HepG2 (cell line): ENCODE measurements at regions not wholly inside any gene's neighbourhood (a gene's known extent, or its start where the extent isn't known, plus 50 kb on each side); places are given as distances from the start of the nearest gene placed in this dataset.

Experiments
- ATAC-seq: fragments of 200-7000 bp; cut with Tn5 transposase; 3 replicates; pipeline ENCODE4 v1.9.1; 2020; ENCODE audit warnings: mild to moderate bottlenecking, moderate library complexity
- BruUV-seq: library from RNA; stranded (reverse); fragments of 400-500 nt; replicated peaks from 2 replicates; lab custom pipeline; 2021; lab: Mats Ljungman, UMichigan
- CTCF ChIA-PET: fragments of 300-600 bp; formaldehyde crosslinking; extraction: SDS; loops from one replicate; lab custom pipeline; 2021; ENCODE audit warnings: low total read pairs, inconsistent platforms, low intra/inter-chr PET ratio; lab: Yijun Ruan, JAX
- POLR2A ChIA-PET: fragments of 350-600 bp; sonication (Branson Sonifier 250); formaldehyde crosslinking; loops from one replicate; lab custom pipeline; 2020; ENCODE audit warnings: antibody characterized with exemption, inconsistent platforms; lab: Yijun Ruan, JAX
- DNase-seq: peaks from one replicate; pipeline ENCODE4 v3.0.0-alpha.2; 2015; ENCODE audit warnings: low spot score
- FAIRE-seq: peaks from 3 replicates; lab custom pipeline; 2011; peaks lifted over from hg19 to GRCh38; lab: Jason Lieb, UNC
- H2AFZ ChIP-seq: one replicate; pipeline ENCODE4 v1.6.1; 2011; ENCODE audit warnings: low read length, inconsistent platforms
- H3K27ac ChIP-seq: fragments of 300-600 bp; 3 replicates; pipeline ENCODE4 v1.8.0; 2011; ENCODE audit warnings: mixed run types, mild to moderate bottlenecking, mixed read lengths, low read length, inconsistent platforms; ENCODE audit not compliant: insufficient read depth; ENCODE audit errors: extremely low read length
- H3K27me3 ChIP-seq, 2 experiments: fragments of 200-600 bp in 1 of 2; 2 replicates in 1 of 2; 3 replicates in 1 of 2; pipeline versions ENCODE4 v1.6.0 to v1.8.0; 2011; ENCODE audit warnings: low read length in 2 of 2, mild to moderate bottlenecking in 2 of 2, moderate library complexity in 2 of 2, inconsistent platforms in 1 of 2; ENCODE audit not compliant: insufficient read depth in 2 of 2, control insufficient read depth in 1 of 2
- H3K36me3 ChIP-seq, 2 experiments: fragments of 200-600 bp in 1 of 2; replicated peaks in 1 of 2; 2 replicates in 1 of 2; 3 replicates in 1 of 2; pipeline versions ENCODE4 v1.5.1 to v1.8.0; 2011; ENCODE audit warnings: low read length in 2 of 2, inconsistent platforms in 1 of 2; ENCODE audit not compliant: insufficient read depth in 2 of 2, control insufficient read depth in 1 of 2
- H3K4me1 ChIP-seq: 2 replicates; pipeline ENCODE4 v1.5.1; 2012; ENCODE audit warnings: low read length, inconsistent platforms; ENCODE audit not compliant: insufficient read depth
- H3K4me2 ChIP-seq: 2 replicates; pipeline ENCODE4 v1.6.0; 2011; ENCODE audit warnings: low read depth, low read length, inconsistent platforms
- H3K4me3 ChIP-seq, 3 experiments: fragments of 200-600 bp in 1 of 3; sonication (generic), shearing (Covaris generic) in 1 of 3; replicated peaks in 1 of 3; 2 replicates each; pipeline ENCODE4 v1.5.1; 2011 to 2016; ENCODE audit warnings: low read length in 3 of 3, inconsistent platforms in 2 of 3, low read depth in 2 of 3, mild to moderate bottlenecking in 2 of 3, control low read depth in 1 of 3, mixed read lengths in 1 of 3; ENCODE audit not compliant: insufficient read depth in 1 of 3
- H3K79me2 ChIP-seq: one replicate; pipeline ENCODE4 v1.6.1; 2011; ENCODE audit warnings: low read length, inconsistent platforms; ENCODE audit not compliant: insufficient read depth
- H3K9ac ChIP-seq: 2 replicates; pipeline ENCODE4 v1.6.0; 2011; ENCODE audit warnings: mild to moderate bottlenecking, low read depth, low read length, inconsistent platforms; ENCODE audit not compliant: insufficient read depth
- H3K9me3 ChIP-seq: 2 replicates; pipeline ENCODE4 v1.5.1; 2012; ENCODE audit warnings: mild to moderate bottlenecking, low read length
- H4K20me1 ChIP-seq: 2 replicates; pipeline ENCODE4 v1.6.0; 2011; ENCODE audit warnings: inconsistent platforms, mild to moderate bottlenecking, low read length, moderate library complexity; ENCODE audit not compliant: insufficient read depth
- CEBPB ChIP-seq: IDR thresholded peaks from 2 replicates; pipeline ENCODE4 v1.6.1; 2011; ENCODE audit warnings: low read depth, low read length, improper control_type of control experiment, borderline replicate concordance
- CREM ChIP-seq, 2 experiments: sonication (generic) in 1 of 2; formaldehyde crosslinking in 1 of 2; IDR thresholded peaks; 2 replicates each; pipeline versions ENCODE4 v1.4.0 to v1.6.1; 2016 to 2020; ENCODE audit warnings: antibody characterized with exemption in 1 of 2, mild to moderate bottlenecking in 1 of 2, missing genetic modification reagents in 1 of 2
- GLI4 ChIP-seq: sonication (generic); formaldehyde crosslinking; IDR thresholded peaks from 2 replicates; pipeline ENCODE4 v1.5.1; 2020; ENCODE audit warnings: missing genetic modification reagents, mild to moderate bottlenecking, moderate library complexity, borderline replicate concordance
- KLF6 ChIP-seq: IDR thresholded peaks from 2 replicates; pipeline ENCODE4 v1.8.0; 2016; ENCODE audit warnings: missing biosample characterization, missing genetic modification reagents
- MYC ChIP-seq: sonication (generic); formaldehyde crosslinking; IDR thresholded peaks from 2 replicates; pipeline ENCODE4 v1.9.0; 2021; ENCODE audit warnings: missing genetic modification reagents, borderline replicate concordance
- ZBTB1 ChIP-seq: sonication (generic); formaldehyde crosslinking; IDR thresholded peaks from 2 replicates; pipeline ENCODE4 v1.4.0; 2020; ENCODE audit warnings: missing genetic modification reagents, borderline replicate concordance
- ZBTB38 ChIP-seq: sonication (generic); formaldehyde crosslinking; IDR thresholded peaks from 2 replicates; pipeline ENCODE4 v1.5.1; 2020; ENCODE audit warnings: mild to moderate bottlenecking, missing genetic modification reagents
- ZMYM2 ChIP-seq: sonication (generic); formaldehyde crosslinking; IDR thresholded peaks from 2 replicates; pipeline ENCODE4 v1.8.0; 2022; ENCODE audit warnings: mild to moderate bottlenecking, missing genetic modification reagents
- ZSCAN25 ChIP-seq: sonication (generic); formaldehyde crosslinking; IDR thresholded peaks from 2 replicates; pipeline ENCODE4 v1.8.0; 2022; ENCODE audit warnings: mild to moderate bottlenecking, missing genetic modification reagents
- whole genome bisulfite sequencing: methylation state at CpG from one replicate; pipeline ENCODE4 v1.1.6; 2017; ENCODE audit warnings: low lambda C conversion rate; 5-methylcytosine and 5-hydroxymethylcytosine counted together
- in situ Hi-C: cut with HindIII; loops from 2 replicates; pipeline ENCODE4 v1.10.0; 2017; ENCODE audit warnings: low pct_unique_long_range_greater_than_20kb; ENCODE audit not compliant: extremely low pct_ligation_motif_present
- intact Hi-C: fragments of 100-400 bp; cut with micrococcal nuclease; formaldehyde crosslinking; loops from one replicate; pipeline ENCODE4 v1.10.0; 2022; ENCODE audit not compliant: unreplicated experiment
- TF ChIP-seq, protein P1 (sequence below): IDR thresholded peaks from 2 replicates; pipeline ENCODE4 v1.6.1; 2016; ENCODE audit warnings: mild to moderate bottlenecking, missing biosample characterization, missing genetic modification reagents
- TF ChIP-seq, protein P2 (sequence below): fragments of 450-650 bp; IDR thresholded peaks from 2 replicates; pipeline ENCODE4 v1.6.1; 2017
- TF ChIP-seq, protein P3 (sequence below): sonication (generic); formaldehyde crosslinking; IDR thresholded peaks from 2 replicates; pipeline ENCODE4 v1.4.0; 2020; ENCODE audit warnings: missing genetic modification reagents

DNA sequence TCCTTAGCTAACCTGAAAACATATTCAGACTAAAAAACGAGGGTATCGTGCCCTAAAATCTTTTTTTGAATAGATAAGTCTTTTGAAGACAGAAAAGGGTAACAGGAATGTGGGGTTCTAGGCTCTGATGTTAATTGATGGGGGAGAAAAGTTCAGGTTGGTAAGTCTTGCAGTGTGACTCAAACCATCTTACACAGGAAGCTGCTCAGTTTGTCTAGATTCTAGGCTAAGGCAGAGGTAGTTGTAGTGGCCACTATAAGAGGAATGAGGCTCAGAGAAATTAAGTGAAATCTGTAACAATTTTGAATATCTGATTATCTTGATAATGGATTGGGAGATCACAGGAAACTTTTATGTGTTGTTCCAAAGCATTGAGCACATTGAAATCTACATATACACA, 267.9 kb downstream of the PDCD6IP start:
- Histone ChIP-seq H2AFZ (no peak overlapping the region), H3K79me2 (no peaks in the 10 kb centered on the region), H3K36me3 (no peaks in the 10 kb centered on the region), H3K4me1 (no peaks in the 10 kb centered on the region), H3K4me3 (no peak overlapping the region)
- no TSS peak for BruUV-seq
- intact Hi-C loops = no loop called here
- CTCF ChIA-PET = no interaction called here
- POLR2A ChIA-PET = no interaction called here
- TF ChIP-seq, protein P1, sequence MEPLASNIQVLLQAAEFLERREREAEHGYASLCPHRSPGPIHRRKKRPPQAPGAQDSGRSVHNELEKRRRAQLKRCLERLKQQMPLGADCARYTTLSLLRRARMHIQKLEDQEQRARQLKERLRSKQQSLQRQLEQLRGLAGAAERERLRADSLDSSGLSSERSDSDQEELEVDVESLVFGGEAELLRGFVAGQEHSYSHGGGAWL (CRISPR knock-in tag) = no peak
- TF ChIP-seq, all 625 proteins: peak for 0
- H3K4me2 ChIP-seq = no peak overlapping the region
- in situ Hi-C loops = no loop called here
- no peaks in the 10 kb centered on the region for H3K9me3 ChIP-seq
- H3K27me3 ChIP-seq = no peaks in the 10 kb centered on the region
- no peak overlapping the region for H3K27ac ChIP-seq
- ATAC-seq = no peak
- FAIRE-seq = no peak
- H4K20me1 ChIP-seq = no peaks in the 10 kb centered on the region
- 0% methylated on average over 2 of the region's 2 CpGs for WGBS
- DNase-seq = no peak
- H3K9ac ChIP-seq = no peak overlapping the region

DNA sequence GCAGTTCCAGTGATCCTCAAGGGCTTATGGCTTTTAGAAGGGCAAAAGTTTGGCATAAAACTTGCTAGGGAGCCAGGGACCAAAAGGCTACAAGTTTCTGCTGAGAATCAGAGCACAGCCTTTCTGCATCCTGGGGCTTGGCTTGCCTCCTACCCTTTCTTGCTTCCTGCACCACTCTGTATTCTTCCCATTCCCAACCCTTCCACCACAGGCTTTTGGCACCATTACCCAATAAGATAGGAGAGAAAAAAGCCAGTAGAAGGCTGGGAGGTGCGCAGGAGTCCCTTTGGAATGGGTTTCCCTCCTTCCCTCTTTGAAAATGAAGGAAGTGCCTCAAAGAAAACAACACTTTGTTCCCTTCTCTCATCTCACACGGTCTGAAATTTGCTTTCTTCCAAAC, 268.6 kb downstream of the PDCD6IP start:
- intact Hi-C loops (no loop called here), in situ Hi-C loops (no loop called here)
- no TSS peak for BruUV-seq
- Histone ChIP-seq H3K4me3 (no peak overlapping the region), H4K20me1 (no peaks in the 10 kb centered on the region), H3K79me2 (no peaks in the 10 kb centered on the region), H3K4me1 (no peaks in the 10 kb centered on the region), H3K9ac (no peak overlapping the region), H3K4me2 (no peak overlapping the region), H3K9me3 (no peaks in the 10 kb centered on the region), H3K27me3 (no peaks in the 10 kb centered on the region), H3K27ac (no peak overlapping the region), H2AFZ (no peak overlapping the region), H3K36me3 (no peaks in the 10 kb centered on the region)
- POLR2A ChIA-PET = no interaction called here
- CTCF ChIA-PET = no interaction called here
- DNase-seq (no peak), ATAC-seq (no peak), FAIRE-seq (no peak)
- 0% methylated on average over 2 of the region's 2 CpGs for WGBS
- TF ChIP-seq, protein P2, sequence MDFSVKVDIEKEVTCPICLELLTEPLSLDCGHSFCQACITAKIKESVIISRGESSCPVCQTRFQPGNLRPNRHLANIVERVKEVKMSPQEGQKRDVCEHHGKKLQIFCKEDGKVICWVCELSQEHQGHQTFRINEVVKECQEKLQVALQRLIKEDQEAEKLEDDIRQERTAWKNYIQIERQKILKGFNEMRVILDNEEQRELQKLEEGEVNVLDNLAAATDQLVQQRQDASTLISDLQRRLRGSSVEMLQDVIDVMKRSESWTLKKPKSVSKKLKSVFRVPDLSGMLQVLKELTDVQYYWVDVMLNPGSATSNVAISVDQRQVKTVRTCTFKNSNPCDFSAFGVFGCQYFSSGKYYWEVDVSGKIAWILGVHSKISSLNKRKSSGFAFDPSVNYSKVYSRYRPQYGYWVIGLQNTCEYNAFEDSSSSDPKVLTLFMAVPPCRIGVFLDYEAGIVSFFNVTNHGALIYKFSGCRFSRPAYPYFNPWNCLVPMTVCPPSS = no peak
- TF ChIP-seq ZSCAN25 (CRISPR knock-in tag) = no peak
- no peak for TF ChIP-seq ZBTB38
- no peak for TF ChIP-seq KLF6 (CRISPR knock-in tag)
- no peak for TF ChIP-seq MYC
- no peak for TF ChIP-seq CEBPB
- TF ChIP-seq CREM (IDR thresholded peaks at IDR 0.05) = no peak
- no peak for TF ChIP-seq CREM (CRISPR knock-in tag; IDR thresholded peaks at IDR 0.05)
- TF ChIP-seq ZMYM2 (CRISPR knock-in tag) = no peak
- no peak for TF ChIP-seq GLI4 (CRISPR knock-in tag)
- TF ChIP-seq ZBTB1 (CRISPR knock-in tag) = no peak
- TF ChIP-seq, protein P3, sequence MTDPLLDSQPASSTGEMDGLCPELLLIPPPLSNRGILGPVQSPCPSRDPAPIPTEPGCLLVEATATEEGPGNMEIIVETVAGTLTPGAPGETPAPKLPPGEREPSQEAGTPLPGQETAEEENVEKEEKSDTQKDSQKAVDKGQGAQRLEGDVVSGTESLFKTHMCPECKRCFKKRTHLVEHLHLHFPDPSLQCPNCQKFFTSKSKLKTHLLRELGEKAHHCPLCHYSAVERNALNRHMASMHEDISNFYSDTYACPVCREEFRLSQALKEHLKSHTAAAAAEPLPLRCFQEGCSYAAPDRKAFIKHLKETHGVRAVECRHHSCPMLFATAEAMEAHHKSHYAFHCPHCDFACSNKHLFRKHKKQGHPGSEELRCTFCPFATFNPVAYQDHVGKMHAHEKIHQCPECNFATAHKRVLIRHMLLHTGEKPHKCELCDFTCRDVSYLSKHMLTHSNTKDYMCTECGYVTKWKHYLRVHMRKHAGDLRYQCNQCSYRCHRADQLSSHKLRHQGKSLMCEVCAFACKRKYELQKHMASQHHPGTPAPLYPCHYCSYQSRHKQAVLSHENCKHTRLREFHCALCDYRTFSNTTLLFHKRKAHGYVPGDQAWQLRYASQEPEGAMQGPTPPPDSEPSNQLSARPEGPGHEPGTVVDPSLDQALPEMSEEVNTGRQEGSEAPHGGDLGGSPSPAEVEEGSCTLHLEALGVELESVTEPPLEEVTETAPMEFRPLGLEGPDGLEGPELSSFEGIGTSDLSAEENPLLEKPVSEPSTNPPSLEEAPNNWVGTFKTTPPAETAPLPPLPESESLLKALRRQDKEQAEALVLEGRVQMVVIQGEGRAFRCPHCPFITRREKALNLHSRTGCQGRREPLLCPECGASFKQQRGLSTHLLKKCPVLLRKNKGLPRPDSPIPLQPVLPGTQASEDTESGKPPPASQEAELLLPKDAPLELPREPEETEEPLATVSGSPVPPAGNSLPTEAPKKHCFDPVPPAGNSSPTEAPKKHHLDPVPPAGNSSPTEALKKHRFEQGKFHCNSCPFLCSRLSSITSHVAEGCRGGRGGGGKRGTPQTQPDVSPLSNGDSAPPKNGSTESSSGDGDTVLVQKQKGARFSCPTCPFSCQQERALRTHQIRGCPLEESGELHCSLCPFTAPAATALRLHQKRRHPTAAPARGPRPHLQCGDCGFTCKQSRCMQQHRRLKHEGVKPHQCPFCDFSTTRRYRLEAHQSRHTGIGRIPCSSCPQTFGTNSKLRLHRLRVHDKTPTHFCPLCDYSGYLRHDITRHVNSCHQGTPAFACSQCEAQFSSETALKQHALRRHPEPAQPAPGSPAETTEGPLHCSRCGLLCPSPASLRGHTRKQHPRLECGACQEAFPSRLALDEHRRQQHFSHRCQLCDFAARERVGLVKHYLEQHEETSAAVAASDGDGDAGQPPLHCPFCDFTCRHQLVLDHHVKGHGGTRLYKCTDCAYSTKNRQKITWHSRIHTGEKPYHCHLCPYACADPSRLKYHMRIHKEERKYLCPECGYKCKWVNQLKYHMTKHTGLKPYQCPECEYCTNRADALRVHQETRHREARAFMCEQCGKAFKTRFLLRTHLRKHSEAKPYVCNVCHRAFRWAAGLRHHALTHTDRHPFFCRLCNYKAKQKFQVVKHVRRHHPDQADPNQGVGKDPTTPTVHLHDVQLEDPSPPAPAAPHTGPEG (CRISPR knock-in tag) = no peak
